ENCODE measurements at regions not wholly inside any gene's neighbourhood (a gene's known extent, or its start where the extent isn't known, plus 50 kb on each side); places are given as distances from the start of the nearest gene placed in this dataset.

- H3K4me3 ChIP-seq (ENCODE audit: low read length): no peak overlapping the region
- H3K27me3 ChIP-seq (ENCODE audit: low read length): no peaks in the 10 kb centered on the region
- H3K36me3 ChIP-seq (ENCODE audit: insufficient read depth, low read length): no peaks in the 10 kb centered on the region
- no peaks in the 10 kb centered on the region for H3K4me1 ChIP-seq (ENCODE audit: low read length)
- no peaks in the 10 kb centered on the region for H4K20me1 ChIP-seq (ENCODE audit: insufficient read depth, low read depth, low read length)
- no peak overlapping the region for H3K9ac ChIP-seq (ENCODE audit: low read length)
- no peaks in the 10 kb centered on the region for H3K79me2 ChIP-seq (ENCODE audit: low read length)
- H3K27ac ChIP-seq (ENCODE audit: low read length): no peak overlapping the region
- H2AFZ ChIP-seq (ENCODE audit: low read length): no peak overlapping the region
- no peaks in the 10 kb centered on the region for H3K9me3 ChIP-seq (ENCODE audit: low read length)
- H3K9me2 ChIP-seq (replicated peaks; ENCODE audit: insufficient read depth, low read length): no peaks in the 10 kb centered on the region
- no peak overlapping the region for H3K4me2 ChIP-seq (ENCODE audit: low read depth, low read length, poor library complexity, severe bottlenecking)
- no peak for DNase-seq
Observed at GRCh38 chr13:100803091-100803490, 128.5 kb upstream of the TMTC4 start.

DNA sequence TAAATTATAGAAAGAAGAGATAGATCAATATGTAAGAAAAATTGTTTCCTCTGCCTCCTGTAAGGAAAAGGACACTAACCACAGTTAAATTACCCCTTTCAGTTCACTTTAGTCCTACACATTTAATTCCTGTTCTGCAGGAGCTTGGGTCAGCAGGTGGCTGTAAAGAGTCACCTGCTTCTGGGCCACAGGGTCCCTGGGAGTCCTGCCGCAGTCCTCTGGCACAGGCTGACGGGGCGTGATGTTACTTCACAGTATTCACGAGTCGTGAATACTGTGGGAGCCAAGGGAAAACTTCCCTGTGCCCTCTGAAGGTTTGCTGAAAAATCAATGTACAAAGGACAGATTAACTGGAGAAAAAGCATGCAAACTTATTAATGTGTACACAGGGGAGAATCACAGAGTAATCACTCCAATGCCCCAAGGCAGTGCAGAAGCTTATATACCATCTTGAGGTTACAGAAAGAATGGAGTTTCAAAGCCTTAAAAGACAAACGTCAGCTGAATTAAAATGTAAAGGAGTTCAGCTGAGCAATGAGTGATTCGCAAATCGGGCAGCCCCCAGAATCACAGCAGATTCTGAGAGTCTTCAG is 125.8 kb upstream of the TMTC4 start:
- no peaks in the 10 kb centered on the region for H3K36me3 ChIP-seq (ENCODE audit: insufficient read depth, low read length)
- H3K27me3 ChIP-seq (ENCODE audit: low read length): no peaks in the 10 kb centered on the region
- no peak for DNase-seq
- no peak overlapping the region for H3K4me3 ChIP-seq (ENCODE audit: low read length)
- no peaks in the 10 kb centered on the region for H3K79me2 ChIP-seq (ENCODE audit: low read length)
- no peak overlapping the region for H2AFZ ChIP-seq (ENCODE audit: low read length)
- H3K27ac ChIP-seq (ENCODE audit: low read length): no peak overlapping the region
- H4K20me1 ChIP-seq (ENCODE audit: insufficient read depth, low read depth, low read length): no peaks in the 10 kb centered on the region
- H3K9ac ChIP-seq (ENCODE audit: low read length): no peak overlapping the region
- no peaks in the 10 kb centered on the region for H3K9me3 ChIP-seq (ENCODE audit: low read length)
- no peak overlapping the region for H3K4me2 ChIP-seq (ENCODE audit: low read depth, low read length, poor library complexity, severe bottlenecking)
- no peaks in the 10 kb centered on the region for H3K9me2 ChIP-seq (replicated peaks; ENCODE audit: insufficient read depth, low read length)
- H3K4me1 ChIP-seq (ENCODE audit: low read length): no peaks in the 10 kb centered on the region

DNA sequence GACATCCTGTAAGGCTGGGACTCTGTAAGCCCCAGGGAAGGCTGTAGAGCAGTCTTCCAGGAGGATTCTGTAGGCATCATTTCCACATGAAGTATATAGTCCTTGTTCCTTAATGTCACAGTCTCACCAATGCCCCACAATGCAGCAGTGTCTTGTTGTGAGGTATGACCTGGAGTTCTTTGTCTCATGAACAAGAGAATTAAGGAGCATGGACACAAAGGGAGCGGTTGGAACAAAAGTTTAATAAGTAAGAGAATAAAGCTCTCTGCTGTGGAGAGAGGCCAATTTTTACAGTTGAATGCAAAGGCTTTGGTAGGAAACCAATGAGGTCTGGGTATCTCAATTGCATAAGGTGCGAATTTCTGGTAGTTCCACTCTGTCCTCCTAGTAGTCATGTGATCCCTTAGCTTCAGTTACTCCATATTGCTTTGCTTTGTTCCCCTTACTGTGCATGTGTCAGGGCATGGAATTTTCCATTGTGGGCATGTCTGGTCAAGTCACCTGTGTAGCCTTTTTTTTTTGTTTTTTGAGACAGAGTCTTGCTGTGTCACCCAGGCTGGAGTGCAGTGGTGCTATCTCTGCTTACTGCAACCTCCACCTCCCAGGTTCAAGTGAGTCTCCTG is 124.3 kb upstream of the TMTC4 start:
- H3K36me3 ChIP-seq (ENCODE audit: insufficient read depth, low read length): no peaks in the 10 kb centered on the region
- H4K20me1 ChIP-seq (ENCODE audit: insufficient read depth, low read depth, low read length): no peaks in the 10 kb centered on the region
- H3K4me2 ChIP-seq (ENCODE audit: low read depth, low read length, poor library complexity, severe bottlenecking): no peak overlapping the region
- no peak overlapping the region for H3K4me3 ChIP-seq (ENCODE audit: low read length)
- no peak overlapping the region for H3K27ac ChIP-seq (ENCODE audit: low read length)
- DNase-seq: no peak
- H3K4me1 ChIP-seq (ENCODE audit: low read length): no peaks in the 10 kb centered on the region
- no peaks in the 10 kb centered on the region for H3K27me3 ChIP-seq (ENCODE audit: low read length)
- no peak overlapping the region for H2AFZ ChIP-seq (ENCODE audit: low read length)
- no peaks in the 10 kb centered on the region for H3K9me3 ChIP-seq (ENCODE audit: low read length)
- H3K79me2 ChIP-seq (ENCODE audit: low read length): no peaks in the 10 kb centered on the region
- H3K9me2 ChIP-seq (replicated peaks; ENCODE audit: insufficient read depth, low read length): no peaks in the 10 kb centered on the region
- H3K9ac ChIP-seq (ENCODE audit: low read length): no peak overlapping the region

DNA sequence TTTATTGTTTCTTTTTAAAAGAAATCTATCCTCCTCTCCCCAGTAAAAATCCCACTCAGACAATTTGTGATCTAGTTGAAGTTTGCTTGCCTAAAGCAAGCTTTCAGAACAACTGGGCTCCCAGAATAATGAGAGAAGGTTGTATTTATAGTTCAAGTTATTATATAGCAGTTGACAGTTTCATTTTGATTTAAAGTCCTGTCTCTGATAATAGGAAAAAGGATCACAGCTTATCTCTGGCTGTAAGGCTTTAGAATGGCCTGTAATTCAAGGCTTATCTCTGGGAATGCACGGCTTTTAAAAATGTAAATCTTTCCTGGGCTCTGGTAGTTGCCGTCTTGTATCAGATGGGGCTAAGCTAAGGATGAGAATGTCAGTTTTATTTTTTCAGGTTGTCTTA is 123.3 kb upstream of the TMTC4 start:
- H2AFZ ChIP-seq (ENCODE audit: low read length): no peak overlapping the region
- DNase-seq: no peak

GRCh38 chr13:100796463-100796862 is 121.9 kb upstream of the TMTC4 start:
- Histone ChIP-seq H3K36me3 (ENCODE audit: insufficient read depth, low read length) (no peaks in the 10 kb centered on the region), H3K79me2 (ENCODE audit: low read length) (no peaks in the 10 kb centered on the region), H3K9me2 (replicated peaks; ENCODE audit: insufficient read depth, low read length) (no peaks in the 10 kb centered on the region), H3K4me1 (ENCODE audit: low read length) (no peaks in the 10 kb centered on the region), H3K4me3 (ENCODE audit: low read length) (no peak overlapping the region), H2AFZ (ENCODE audit: low read length) (no peak overlapping the region), H3K9me3 (ENCODE audit: low read length) (no peaks in the 10 kb centered on the region), H3K9ac (ENCODE audit: low read length) (no peak overlapping the region), H3K27ac (ENCODE audit: low read length) (no peak overlapping the region), H3K4me2 (ENCODE audit: low read depth, low read length, poor library complexity, severe bottlenecking) (no peak overlapping the region), H4K20me1 (ENCODE audit: insufficient read depth, low read depth, low read length) (no peaks in the 10 kb centered on the region), H3K27me3 (ENCODE audit: low read length) (no peaks in the 10 kb centered on the region)
- DNase-seq: no peak

More for the DNA sequence above, 123.3 kb upstream of the TMTC4 start:
- H3K9me2 ChIP-seq (replicated peaks; ENCODE audit: insufficient read depth, low read length): no peaks in the 10 kb centered on the region
- no peaks in the 10 kb centered on the region for H3K79me2 ChIP-seq (ENCODE audit: low read length)
- H3K27ac ChIP-seq (ENCODE audit: low read length): no peak overlapping the region
- H3K4me3 ChIP-seq (ENCODE audit: low read length): no peak overlapping the region
- no peaks in the 10 kb centered on the region for H4K20me1 ChIP-seq (ENCODE audit: insufficient read depth, low read depth, low read length)
- no peak overlapping the region for H3K9ac ChIP-seq (ENCODE audit: low read length)
- H3K4me1 ChIP-seq (ENCODE audit: low read length): no peaks in the 10 kb centered on the region
- H3K36me3 ChIP-seq (ENCODE audit: insufficient read depth, low read length): no peaks in the 10 kb centered on the region
- no peak overlapping the region for H3K4me2 ChIP-seq (ENCODE audit: low read depth, low read length, poor library complexity, severe bottlenecking)
- H3K9me3 ChIP-seq (ENCODE audit: low read length): no peaks in the 10 kb centered on the region
- H3K27me3 ChIP-seq (ENCODE audit: low read length): no peaks in the 10 kb centered on the region

DNA sequence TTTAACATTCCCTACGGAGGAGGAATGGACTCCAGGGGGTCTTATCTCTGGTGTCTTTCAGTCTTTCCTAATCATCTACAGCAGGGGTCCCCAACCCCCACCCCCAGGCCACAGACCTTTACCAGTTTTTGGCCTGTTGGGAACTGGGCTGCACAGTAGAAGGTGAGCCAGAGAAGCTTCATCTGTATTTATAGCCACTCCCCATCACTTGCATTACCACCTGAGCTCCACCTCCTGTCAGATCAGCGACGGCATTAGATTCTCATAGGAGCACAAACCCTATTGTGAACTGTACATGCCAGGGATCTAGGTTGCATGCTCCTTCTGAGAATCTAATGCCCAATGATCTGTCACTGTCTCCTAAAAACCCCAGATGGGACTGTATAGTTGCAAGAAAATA is 120.0 kb upstream of the TMTC4 start:
- no peak for DNase-seq
- H3K9me3 ChIP-seq (ENCODE audit: low read length): no peaks in the 10 kb centered on the region
- H2AFZ ChIP-seq (ENCODE audit: low read length): no peak overlapping the region
- H3K79me2 ChIP-seq (ENCODE audit: low read length): no peaks in the 10 kb centered on the region
- H3K4me2 ChIP-seq (ENCODE audit: low read depth, low read length, poor library complexity, severe bottlenecking): no peak overlapping the region
- no peak overlapping the region for H3K4me3 ChIP-seq (ENCODE audit: low read length)
- peaks cover under 1% of the 10 kb centered on the region; the same call in 1 of the 2 replicates for H3K27me3 ChIP-seq (ENCODE audit: low read length)
- H4K20me1 ChIP-seq (ENCODE audit: insufficient read depth, low read depth, low read length): no peaks in the 10 kb centered on the region
- H3K36me3 ChIP-seq (ENCODE audit: insufficient read depth, low read length): no peaks in the 10 kb centered on the region
- H3K9ac ChIP-seq (ENCODE audit: low read length): no peak overlapping the region
- H3K4me1 ChIP-seq (ENCODE audit: low read length): no peaks in the 10 kb centered on the region
- no peak overlapping the region for H3K27ac ChIP-seq (ENCODE audit: low read length)
- H3K9me2 ChIP-seq (replicated peaks; ENCODE audit: insufficient read depth, low read length): no peaks in the 10 kb centered on the region

- Histone ChIP-seq H3K4me3 (ENCODE audit: low read length) (no peak overlapping the region), H3K27me3 (ENCODE audit: low read length) (peaks cover 2% of the 10 kb centered on the region; the same call in 1 of the 2 replicates), H4K20me1 (ENCODE audit: insufficient read depth, low read depth, low read length) (no peaks in the 10 kb centered on the region), H3K9me2 (replicated peaks; ENCODE audit: insufficient read depth, low read length) (no peaks in the 10 kb centered on the region), H3K27ac (ENCODE audit: low read length) (no peak overlapping the region), H3K9ac (ENCODE audit: low read length) (no peak overlapping the region), H3K79me2 (ENCODE audit: low read length) (no peaks in the 10 kb centered on the region), H3K9me3 (ENCODE audit: low read length) (no peaks in the 10 kb centered on the region), H3K4me2 (ENCODE audit: low read depth, low read length, poor library complexity, severe bottlenecking) (no peak overlapping the region), H2AFZ (ENCODE audit: low read length) (no peak overlapping the region), H3K36me3 (ENCODE audit: insufficient read depth, low read length) (no peaks in the 10 kb centered on the region), H3K4me1 (ENCODE audit: low read length) (no peaks in the 10 kb centered on the region)
- no peak for DNase-seq
Observed at GRCh38 chr13:100790405-100790804, 115.8 kb upstream of the TMTC4 start.

GRCh38 chr13:100789968-100790367 is 115.4 kb upstream of the TMTC4 start:
- Histone ChIP-seq H3K9ac (ENCODE audit: low read length) (no peak overlapping the region), H3K4me1 (ENCODE audit: low read length) (no peaks in the 10 kb centered on the region), H3K27ac (ENCODE audit: low read length) (no peak overlapping the region), H3K79me2 (ENCODE audit: low read length) (no peaks in the 10 kb centered on the region), H3K4me2 (ENCODE audit: low read depth, low read length, poor library complexity, severe bottlenecking) (no peak overlapping the region), H3K27me3 (ENCODE audit: low read length) (peaks cover 2% of the 10 kb centered on the region; the same call in 1 of the 2 replicates), H3K36me3 (ENCODE audit: insufficient read depth, low read length) (no peaks in the 10 kb centered on the region), H4K20me1 (ENCODE audit: insufficient read depth, low read depth, low read length) (no peaks in the 10 kb centered on the region), H3K9me3 (ENCODE audit: low read length) (no peaks in the 10 kb centered on the region), H3K4me3 (ENCODE audit: low read length) (no peak overlapping the region), H2AFZ (ENCODE audit: low read length) (no peak overlapping the region), H3K9me2 (replicated peaks; ENCODE audit: insufficient read depth, low read length) (no peaks in the 10 kb centered on the region)
- DNase-seq: no peak

Data from Karpas-422 (cell line).